T-helper 1 cell treated with Interleukin-12 subunit alpha and Interleukin-12 subunit beta and Interleukin-4 antibody, amounts not matched to agents 30 μg/mL and 1 μg/mL, for 36 hours (primary cell): ENCODE measurements at regions not wholly inside any gene's neighbourhood (a gene's known extent, or its start where the extent isn't known, plus 50 kb on each side); places are given as distances from the start of the nearest gene placed in this dataset.

Experiments used
- H3K27ac Mint-ChIP-seq: one replicate; pipeline ENCODE4 v1.8.0; 2021; ENCODE audit warnings: mild to moderate bottlenecking, mixed read lengths
- H3K27me3 Mint-ChIP-seq: one replicate; pipeline ENCODE4 v1.8.0; 2021; ENCODE audit warnings: low read depth, mixed read lengths
- H3K36me3 Mint-ChIP-seq: one replicate; pipeline ENCODE4 v1.8.0; 2021; ENCODE audit warnings: low read depth, mixed read lengths
- H3K4me1 Mint-ChIP-seq: one replicate; pipeline ENCODE4 v1.8.0; 2021; ENCODE audit warnings: low read depth, mixed read lengths
- H3K4me3 Mint-ChIP-seq: one replicate; pipeline ENCODE4 v1.8.0; 2021; ENCODE audit warnings: mild to moderate bottlenecking, moderate library complexity, mixed read lengths
- H3K9me3 Mint-ChIP-seq: one replicate; pipeline ENCODE4 v1.8.0; 2021; ENCODE audit warnings: mixed read lengths

- Mint-ChIP-seq H3K9me3 (no peaks in the 10 kb centered on the region), H3K36me3 (no peaks in the 10 kb centered on the region), H3K4me1 (peaks cover 6% of the 10 kb centered on the region), H3K4me3 (no peak overlapping the region), H3K27ac (no peak overlapping the region), H3K27me3 (peaks cover 8% of the 10 kb centered on the region)
Observed at GRCh38 chr18:75158465-75159237, 50.3 kb downstream of the PTGR3 start.

DNA sequence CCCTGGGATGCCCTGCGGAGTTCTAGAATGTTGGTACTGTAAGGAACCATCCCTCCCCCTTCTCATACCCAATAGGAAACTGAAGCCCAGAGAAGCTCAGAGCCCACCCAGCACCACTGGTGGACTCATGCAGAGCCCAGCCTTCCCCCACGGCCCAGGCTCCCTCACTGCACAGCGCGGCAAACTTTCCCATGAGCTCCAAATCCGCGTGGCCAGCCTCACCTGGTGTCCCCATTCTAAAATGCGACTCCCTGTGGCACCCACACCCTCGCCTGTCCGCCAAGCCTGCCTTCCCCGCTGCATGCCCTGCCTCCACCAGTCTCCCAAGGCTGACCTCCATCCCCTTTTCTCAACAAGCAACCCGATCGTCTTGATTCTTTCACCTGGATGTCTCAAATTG lies 51.1 kb downstream of the PTGR3 start:
- no peaks in the 10 kb centered on the region for H3K9me3 Mint-ChIP-seq
- H3K4me1 Mint-ChIP-seq = peaks cover 6% of the 10 kb centered on the region
- no peak overlapping the region for H3K27ac Mint-ChIP-seq
- peaks cover 8% of the 10 kb centered on the region for H3K27me3 Mint-ChIP-seq
- H3K4me3 Mint-ChIP-seq = no peak overlapping the region
- no peaks in the 10 kb centered on the region for H3K36me3 Mint-ChIP-seq

GRCh38 chr18:75157381-75157780 lies 51.6 kb downstream of the PTGR3 start:
- Mint-ChIP-seq H3K36me3 (no peaks in the 10 kb centered on the region), H3K27me3 (peaks cover 8% of the 10 kb centered on the region), H3K4me3 (no peak overlapping the region), H3K9me3 (peaks cover 1% of the 10 kb centered on the region), H3K4me1 (peaks cover 6% of the 10 kb centered on the region), H3K27ac (no peak overlapping the region)

DNA sequence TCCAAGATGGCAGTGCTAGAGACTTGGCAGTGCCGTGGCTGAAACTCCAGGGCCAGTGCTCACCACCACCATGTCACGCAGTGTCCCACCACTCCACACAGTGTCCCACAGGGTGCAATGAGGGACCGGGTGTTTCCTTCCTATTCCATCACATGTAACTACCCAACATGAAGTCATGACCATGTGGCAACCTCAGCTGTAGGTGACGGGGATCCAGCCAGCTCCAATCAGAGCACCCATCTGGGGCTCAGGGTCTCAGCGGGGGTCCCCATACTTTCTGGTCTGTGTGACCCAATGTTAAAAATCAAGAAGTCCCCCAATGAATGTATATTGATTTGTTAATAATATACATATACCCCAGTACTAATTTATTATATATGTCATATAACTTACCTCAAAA lies 52.1 kb downstream of the PTGR3 start:
- no peak overlapping the region for H3K4me3 Mint-ChIP-seq
- H3K36me3 Mint-ChIP-seq = no peaks in the 10 kb centered on the region
- peaks cover 5% of the 10 kb centered on the region for H3K4me1 Mint-ChIP-seq
- H3K27me3 Mint-ChIP-seq = peaks cover 5% of the 10 kb centered on the region
- no peak overlapping the region for H3K27ac Mint-ChIP-seq
- H3K9me3 Mint-ChIP-seq = peaks cover 6% of the 10 kb centered on the region

DNA sequence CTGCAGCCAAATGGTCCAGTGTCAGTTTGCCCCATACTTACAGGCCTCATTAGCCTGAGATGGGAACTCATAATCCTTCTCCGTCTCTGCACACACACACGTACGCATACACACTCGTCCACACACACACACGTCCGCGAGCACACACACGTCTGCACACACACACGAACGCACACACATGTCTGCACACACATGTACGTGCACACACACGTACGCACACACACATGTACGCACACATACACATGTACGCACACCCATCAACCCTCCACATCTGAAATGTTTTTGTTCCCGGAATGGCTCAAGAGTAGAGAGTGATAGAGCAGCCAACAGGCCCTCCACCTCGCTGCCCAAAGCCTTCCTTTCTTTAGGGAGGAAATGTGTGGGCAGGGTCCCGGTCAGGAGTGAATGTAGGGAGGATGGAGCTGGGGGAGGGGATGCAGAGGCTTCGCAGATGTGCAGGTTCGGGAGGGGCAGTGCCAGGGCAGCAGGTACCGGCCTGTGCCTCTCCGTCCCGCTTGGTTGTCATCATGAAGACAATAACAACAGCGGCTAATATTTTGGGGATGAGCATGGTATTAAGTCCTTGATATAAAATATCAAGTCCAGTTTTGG lies 52.7 kb downstream of the PTGR3 start:
- H3K4me1 Mint-ChIP-seq = no peaks in the 10 kb centered on the region
- peaks cover 10% of the 10 kb centered on the region for H3K9me3 Mint-ChIP-seq
- H3K4me3 Mint-ChIP-seq = no peak overlapping the region
- H3K27ac Mint-ChIP-seq = no peak overlapping the region
- H3K36me3 Mint-ChIP-seq = no peaks in the 10 kb centered on the region
- peaks cover 7% of the 10 kb centered on the region for H3K27me3 Mint-ChIP-seq

- H3K27me3 Mint-ChIP-seq = peaks cover 7% of the 10 kb centered on the region
- no peaks in the 10 kb centered on the region for H3K4me1 Mint-ChIP-seq
- H3K9me3 Mint-ChIP-seq = peaks cover 14% of the 10 kb centered on the region
- no peak overlapping the region for H3K27ac Mint-ChIP-seq
- H3K4me3 Mint-ChIP-seq = no peak overlapping the region
- H3K36me3 Mint-ChIP-seq = no peaks in the 10 kb centered on the region
Observed at GRCh38 chr18:75154997-75155396, 53.9 kb downstream of the PTGR3 start.

DNA sequence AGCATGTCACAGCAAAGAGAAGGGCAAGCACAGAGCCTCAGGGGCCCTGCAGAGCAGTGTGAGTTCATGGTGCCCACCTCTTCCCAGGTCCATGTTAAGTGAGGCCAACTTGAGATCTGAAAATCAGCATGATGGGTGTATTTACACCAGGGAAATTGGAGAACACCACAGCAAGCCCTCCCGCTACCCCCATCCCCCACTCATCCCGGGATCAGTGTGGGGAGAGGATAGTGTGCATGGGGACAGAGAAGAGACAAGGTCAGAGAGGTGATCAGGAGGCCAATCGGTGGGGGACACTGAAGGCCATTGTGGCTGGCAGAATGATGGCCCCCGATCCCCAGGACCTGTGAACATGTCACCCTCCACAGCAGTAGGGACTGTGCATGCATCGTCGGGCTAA lies 54.7 kb downstream of the PTGR3 start:
- peaks cover 7% of the 10 kb centered on the region for H3K27me3 Mint-ChIP-seq
- no peak overlapping the region for H3K4me3 Mint-ChIP-seq
- H3K4me1 Mint-ChIP-seq = no peaks in the 10 kb centered on the region
- H3K36me3 Mint-ChIP-seq = no peaks in the 10 kb centered on the region
- no peak overlapping the region for H3K27ac Mint-ChIP-seq
- peaks cover 14% of the 10 kb centered on the region for H3K9me3 Mint-ChIP-seq

GRCh38 chr18:75143851-75144250 lies 65.1 kb downstream of the PTGR3 start:
- H3K4me3 Mint-ChIP-seq = no peak overlapping the region
- no peak overlapping the region for H3K27ac Mint-ChIP-seq
- H3K4me1 Mint-ChIP-seq = no peaks in the 10 kb centered on the region
- peaks cover 19% of the 10 kb centered on the region for H3K27me3 Mint-ChIP-seq
- no peaks in the 10 kb centered on the region for H3K36me3 Mint-ChIP-seq
- H3K9me3 Mint-ChIP-seq = peaks cover 17% of the 10 kb centered on the region

- H3K36me3 Mint-ChIP-seq = no peaks in the 10 kb centered on the region
- peaks cover 9% of the 10 kb centered on the region for H3K9me3 Mint-ChIP-seq
- H3K27ac Mint-ChIP-seq = no peak overlapping the region
- H3K4me3 Mint-ChIP-seq = no peak overlapping the region
- peaks cover 7% of the 10 kb centered on the region for H3K27me3 Mint-ChIP-seq
- no peaks in the 10 kb centered on the region for H3K4me1 Mint-ChIP-seq
Observed at GRCh38 chr18:75142677-75143076, 66.3 kb downstream of the PTGR3 start.

DNA sequence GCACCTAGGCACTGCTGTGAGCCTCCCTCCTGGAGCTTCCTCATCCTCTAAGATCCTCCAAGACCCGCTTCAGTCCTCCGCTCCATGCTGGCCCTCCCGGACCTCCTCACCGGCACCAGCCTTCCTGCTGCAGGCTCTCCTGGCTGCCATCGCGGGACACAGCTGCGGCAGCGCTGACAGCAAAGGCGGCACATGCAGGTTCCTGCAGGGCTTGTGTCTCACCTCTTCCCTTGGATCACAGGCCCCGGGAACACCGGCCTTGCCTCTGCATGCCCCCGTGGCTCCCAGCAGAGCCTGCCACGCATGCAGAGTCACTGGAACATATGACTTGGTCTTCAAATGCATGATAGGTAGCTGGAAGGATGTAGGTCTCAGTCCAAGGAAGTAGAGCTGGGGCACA lies 67.2 kb downstream of the PTGR3 start:
- no peaks in the 10 kb centered on the region for H3K36me3 Mint-ChIP-seq
- peaks cover 7% of the 10 kb centered on the region for H3K9me3 Mint-ChIP-seq
- H3K4me3 Mint-ChIP-seq = no peak overlapping the region
- peaks cover 4% of the 10 kb centered on the region for H3K27me3 Mint-ChIP-seq
- peak overlapping the region; percentile 26 for H3K27ac Mint-ChIP-seq
- no peaks in the 10 kb centered on the region for H3K4me1 Mint-ChIP-seq

- no peak overlapping the region for H3K4me3 Mint-ChIP-seq
- H3K27ac Mint-ChIP-seq = no peak overlapping the region
- no peaks in the 10 kb centered on the region for H3K27me3 Mint-ChIP-seq
- H3K36me3 Mint-ChIP-seq = no peaks in the 10 kb centered on the region
- H3K9me3 Mint-ChIP-seq = peaks cover 4% of the 10 kb centered on the region
- H3K4me1 Mint-ChIP-seq = no peaks in the 10 kb centered on the region
Observed at GRCh38 chr18:75141166-75141565, 67.8 kb downstream of the PTGR3 start.

- no peaks in the 10 kb centered on the region for H3K27me3 Mint-ChIP-seq
- H3K4me3 Mint-ChIP-seq = no peak overlapping the region
- H3K4me1 Mint-ChIP-seq = no peaks in the 10 kb centered on the region
- no peaks in the 10 kb centered on the region for H3K36me3 Mint-ChIP-seq
- peaks cover 4% of the 10 kb centered on the region for H3K9me3 Mint-ChIP-seq
- no peak overlapping the region for H3K27ac Mint-ChIP-seq
Observed at GRCh38 chr18:75140296-75140695, 68.6 kb downstream of the PTGR3 start.

DNA sequence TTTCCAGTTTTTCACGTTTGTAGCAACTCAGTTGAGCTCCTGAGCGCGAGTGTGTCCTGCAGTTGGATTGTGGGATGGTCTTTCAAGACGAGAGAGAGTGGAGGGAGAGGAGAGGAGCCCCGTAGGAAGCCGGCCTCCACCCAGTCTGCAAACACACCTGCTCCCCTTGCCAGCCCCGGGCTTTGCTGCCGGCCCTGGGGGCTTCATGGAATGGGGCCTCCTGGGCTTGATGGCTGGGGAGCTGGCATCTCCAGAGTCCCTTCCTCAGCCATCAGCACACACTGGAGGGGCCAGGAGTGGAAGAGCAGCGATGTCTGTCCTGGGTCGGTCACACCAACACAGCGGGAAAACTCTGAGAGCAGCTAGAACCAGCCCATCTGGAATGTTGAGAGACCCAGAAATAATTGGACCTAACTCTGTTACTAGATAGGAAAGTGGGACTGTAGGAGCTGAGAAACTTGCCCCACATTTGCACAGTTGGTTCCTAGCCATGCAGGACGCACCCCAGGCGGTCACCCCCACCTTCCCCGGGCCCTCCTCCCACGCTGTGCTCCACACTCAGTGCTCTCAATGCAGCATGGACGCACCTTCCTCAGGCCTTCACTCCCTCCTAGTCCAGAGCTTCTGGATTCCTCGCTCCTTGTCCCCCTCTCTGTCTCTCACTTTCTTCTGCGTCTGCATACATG lies 69.6 kb downstream of the PTGR3 start:
- Mint-ChIP-seq H3K36me3 (no peaks in the 10 kb centered on the region), H3K9me3 (peaks cover under 1% of the 10 kb centered on the region), H3K4me1 (no peaks in the 10 kb centered on the region), H3K27ac (no peak overlapping the region), H3K27me3 (no peaks in the 10 kb centered on the region), H3K4me3 (no peak overlapping the region)

GRCh38 chr18:75137346-75137877 lies 71.5 kb downstream of the PTGR3 start:
- Mint-ChIP-seq H3K4me3 (no peak overlapping the region), H3K27ac (no peak overlapping the region), H3K36me3 (no peaks in the 10 kb centered on the region), H3K9me3 (no peaks in the 10 kb centered on the region), H3K4me1 (no peaks in the 10 kb centered on the region), H3K27me3 (no peaks in the 10 kb centered on the region)
